Caco-2 (cell line): ENCODE measurements at regions not wholly inside any gene's neighbourhood (a gene's known extent, or its start where the extent isn't known, plus 50 kb on each side); places are given as distances from the start of the nearest gene placed in this dataset.

Experiments
- BruUV-seq: library from RNA; stranded (reverse); fragments of 400-500 nt; replicated peaks from 2 replicates; lab custom pipeline; 2021; lab: Mats Ljungman, UMichigan
- CTCF ChIA-PET: fragments of 300-600 bp; sonication (Branson Sonifier 250); formaldehyde crosslinking; loops from one replicate; lab custom pipeline; 2022; ENCODE audit warnings: antibody characterized with exemption; lab: Charles Lee
- POLR2A ChIA-PET: fragments of 300-600 bp; sonication (Branson Sonifier 250); formaldehyde crosslinking; loops from one replicate; lab custom pipeline; 2022; ENCODE audit warnings: antibody characterized with exemption; lab: Charles Lee
- DNase-seq, 2 experiments: peaks; one replicate each; pipeline versions ENCODE4 v3.0.0 to v3.0.0-alpha.2; 2020 to 2022
- H3K27me3 ChIP-seq: replicated peaks from 2 replicates; pipeline ENCODE4 v1.6.0; 2011; ENCODE audit warnings: low read length; ENCODE audit not compliant: control insufficient read depth, insufficient read depth
- H3K36me3 ChIP-seq: 2 replicates; pipeline ENCODE4 v1.5.1; 2011; ENCODE audit warnings: low read length; ENCODE audit not compliant: control insufficient read depth, insufficient read depth
- H3K4me1 ChIP-seq: fragments of 250-450 bp; sonication (Bioruptor Pico); 2 replicates; pipeline ENCODE4 v1.5.1; 2020; ENCODE audit warnings: mild to moderate bottlenecking
- H3K4me3 ChIP-seq: 2 replicates; pipeline ENCODE4 v1.5.1; 2011; ENCODE audit warnings: low read depth, mild to moderate bottlenecking, control low read depth, low read length
- H3K9me3 ChIP-seq: fragments of 250-450 bp; sonication (Bioruptor Pico); 2 replicates; pipeline ENCODE4 v1.5.1; 2020; ENCODE audit warnings: mild to moderate bottlenecking, moderate library complexity
- H3K27ac Mint-ChIP-seq: one replicate; pipeline ENCODE4 v1.8.0; 2022; ENCODE audit warnings: mixed read lengths; ENCODE audit not compliant: unreplicated experiment
- H3K27me3 Mint-ChIP-seq: one replicate; pipeline ENCODE4 v1.8.0; 2022; ENCODE audit warnings: mixed read lengths; ENCODE audit not compliant: insufficient read depth, unreplicated experiment
- H3K36me3 Mint-ChIP-seq: one replicate; pipeline ENCODE4 v1.8.0; 2022; ENCODE audit warnings: mild to moderate bottlenecking, mixed read lengths; ENCODE audit not compliant: insufficient read depth, unreplicated experiment
- H3K4me1 Mint-ChIP-seq: one replicate; pipeline ENCODE4 v1.8.0; 2022; ENCODE audit warnings: low read depth, mixed read lengths; ENCODE audit not compliant: unreplicated experiment
- H3K4me3 Mint-ChIP-seq: one replicate; pipeline ENCODE4 v1.8.0; 2022; ENCODE audit warnings: mild to moderate bottlenecking, moderate library complexity, mixed read lengths; ENCODE audit not compliant: unreplicated experiment
- H3K9me3 Mint-ChIP-seq: one replicate; pipeline ENCODE4 v1.8.0; 2022; ENCODE audit warnings: mixed read lengths; ENCODE audit not compliant: unreplicated experiment
- intact Hi-C: fragments of 100-400 bp; cut with micrococcal nuclease; formaldehyde crosslinking; loops from one replicate; pipeline ENCODE4 v1.10.0; 2022; ENCODE audit not compliant: unreplicated experiment
- TF ChIP-seq, protein P1 (sequence below), 2 experiments: fragments of 200-600 bp in 1 of 2; IDR thresholded peaks; 1 replicate in 1 of 2; 2 replicates in 1 of 2; pipeline versions ENCODE4 v1.5.1 to v1.8.0; 2011 to 2022; ENCODE audit warnings: antibody characterized with exemption in 1 of 2, control low read depth in 1 of 2, inconsistent platforms in 1 of 2, low read depth in 1 of 2, low read length in 1 of 2, mild to moderate bottlenecking in 1 of 2, moderate library complexity in 1 of 2; ENCODE audit not compliant: insufficient read depth in 1 of 2, severe bottlenecking in 1 of 2, unreplicated experiment in 1 of 2

DNA sequence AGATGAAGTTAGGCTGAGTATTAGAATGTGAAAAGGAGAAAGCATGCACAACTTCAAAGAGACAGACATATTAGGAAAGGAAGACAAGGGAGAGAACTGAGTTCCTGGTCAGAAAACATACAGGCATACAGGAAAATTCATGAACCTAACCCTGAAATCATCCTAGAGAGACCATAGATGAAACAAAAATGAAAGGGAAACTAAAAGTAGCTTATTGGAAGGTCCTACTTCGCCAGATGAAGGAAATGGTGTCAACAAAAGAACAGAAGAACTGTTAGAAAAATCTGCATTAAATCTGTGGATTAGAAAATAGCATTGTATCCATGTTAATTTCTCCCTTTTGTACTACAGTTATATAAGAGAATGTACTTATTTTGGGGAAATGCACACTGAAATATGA is 169.0 kb upstream of the UFM1 start:
- Mint-ChIP-seq H3K36me3 (peaks cover 6% of the 10 kb centered on the region), H3K9me3 (no peaks in the 10 kb centered on the region), H3K4me3 (no peak overlapping the region), H3K27ac (no peak overlapping the region), H3K27me3 (no peaks in the 10 kb centered on the region), H3K4me1 (no peaks in the 10 kb centered on the region)
- Histone ChIP-seq H3K9me3 (no peaks in the 10 kb centered on the region), H3K36me3 (no peaks in the 10 kb centered on the region), H3K27me3 (no peaks in the 10 kb centered on the region), H3K4me1 (no peaks in the 10 kb centered on the region), H3K4me3 (no peak overlapping the region)
- TF ChIP-seq, protein P1, sequence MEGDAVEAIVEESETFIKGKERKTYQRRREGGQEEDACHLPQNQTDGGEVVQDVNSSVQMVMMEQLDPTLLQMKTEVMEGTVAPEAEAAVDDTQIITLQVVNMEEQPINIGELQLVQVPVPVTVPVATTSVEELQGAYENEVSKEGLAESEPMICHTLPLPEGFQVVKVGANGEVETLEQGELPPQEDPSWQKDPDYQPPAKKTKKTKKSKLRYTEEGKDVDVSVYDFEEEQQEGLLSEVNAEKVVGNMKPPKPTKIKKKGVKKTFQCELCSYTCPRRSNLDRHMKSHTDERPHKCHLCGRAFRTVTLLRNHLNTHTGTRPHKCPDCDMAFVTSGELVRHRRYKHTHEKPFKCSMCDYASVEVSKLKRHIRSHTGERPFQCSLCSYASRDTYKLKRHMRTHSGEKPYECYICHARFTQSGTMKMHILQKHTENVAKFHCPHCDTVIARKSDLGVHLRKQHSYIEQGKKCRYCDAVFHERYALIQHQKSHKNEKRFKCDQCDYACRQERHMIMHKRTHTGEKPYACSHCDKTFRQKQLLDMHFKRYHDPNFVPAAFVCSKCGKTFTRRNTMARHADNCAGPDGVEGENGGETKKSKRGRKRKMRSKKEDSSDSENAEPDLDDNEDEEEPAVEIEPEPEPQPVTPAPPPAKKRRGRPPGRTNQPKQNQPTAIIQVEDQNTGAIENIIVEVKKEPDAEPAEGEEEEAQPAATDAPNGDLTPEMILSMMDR (IDR thresholded peaks at IDR 0.05; ENCODE audit: insufficient read depth in 1 of 2, low read depth in 1 of 2, low read length in 1 of 2, severe bottlenecking in 1 of 2, unreplicated experiment in 1 of 2), result no peak
- DNase-seq, result no peak
- ChIA-PET POLR2A (no interaction called here), CTCF (no interaction called here)
- intact Hi-C loops, result no loop called here
- BruUV-seq, result no TSS peak

DNA sequence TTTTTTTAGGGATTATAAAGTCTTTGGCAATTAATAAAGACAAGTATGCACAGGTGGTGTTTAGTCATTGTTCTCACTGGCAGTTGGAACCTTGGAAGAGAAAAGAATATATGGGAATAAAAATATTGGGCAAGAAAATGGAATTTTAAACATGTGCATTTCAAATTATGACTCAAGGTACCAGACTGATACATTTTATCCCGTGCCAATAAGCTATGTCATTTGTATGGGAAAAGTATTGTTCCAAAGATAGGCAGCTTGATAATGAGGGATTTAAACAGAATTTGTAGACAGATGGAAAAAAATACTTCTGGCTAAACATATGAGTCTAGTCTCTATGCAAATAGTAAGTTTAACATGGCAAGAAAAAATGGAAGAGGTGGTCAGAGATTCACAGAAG is 169.5 kb upstream of the UFM1 start:
- H3K9me3 ChIP-seq, result no peaks in the 10 kb centered on the region
- TF ChIP-seq, protein P1 (IDR thresholded peaks at IDR 0.05; ENCODE audit: insufficient read depth in 1 of 2, low read depth in 1 of 2, low read length in 1 of 2, severe bottlenecking in 1 of 2, unreplicated experiment in 1 of 2), result no peak
- H3K4me3 Mint-ChIP-seq, result no peak overlapping the region
- peaks cover 6% of the 10 kb centered on the region for H3K36me3 Mint-ChIP-seq
- H3K4me1 ChIP-seq, result no peaks in the 10 kb centered on the region
- no peak overlapping the region for H3K4me3 ChIP-seq
- ChIA-PET POLR2A (no interaction called here), CTCF (no interaction called here)
- no peaks in the 10 kb centered on the region for H3K36me3 ChIP-seq
- no peak overlapping the region for H3K27ac Mint-ChIP-seq
- H3K27me3 ChIP-seq, result no peaks in the 10 kb centered on the region
- no TSS peak for BruUV-seq
- DNase-seq, result no peak
- intact Hi-C loops, result no loop called here
- H3K27me3 Mint-ChIP-seq, result no peaks in the 10 kb centered on the region
- H3K4me1 Mint-ChIP-seq, result no peaks in the 10 kb centered on the region
- H3K9me3 Mint-ChIP-seq, result no peaks in the 10 kb centered on the region

DNA sequence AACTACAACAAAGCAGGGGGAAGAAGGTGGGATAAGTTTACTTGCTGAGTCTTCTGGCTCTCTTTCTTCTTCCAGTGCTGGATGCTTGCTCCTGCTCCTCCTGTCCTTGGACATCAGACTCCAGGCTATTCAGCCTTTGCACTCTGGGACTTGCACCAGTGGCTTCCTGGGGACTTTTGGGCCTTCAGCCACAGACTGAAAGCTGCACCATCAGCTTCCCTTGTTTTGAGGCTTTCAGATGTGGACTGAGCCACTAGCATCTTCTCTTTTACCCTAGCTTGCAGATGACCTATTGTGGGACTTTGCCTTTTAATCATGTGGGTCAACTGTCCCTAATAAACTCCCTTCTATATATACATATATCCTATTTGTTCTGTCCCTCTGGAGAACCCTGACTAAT is 173.0 kb upstream of the UFM1 start:
- H3K36me3 Mint-ChIP-seq, result no peaks in the 10 kb centered on the region

More for the DNA sequence above, 173.0 kb upstream of the UFM1 start:
- H3K27ac Mint-ChIP-seq, result no peak overlapping the region
- POLR2A ChIA-PET, result no interaction called here
- H3K9me3 ChIP-seq, result no peaks in the 10 kb centered on the region
- DNase-seq, result no peak
- no TSS peak for BruUV-seq
- no peaks in the 10 kb centered on the region for H3K4me1 Mint-ChIP-seq
- H3K36me3 ChIP-seq, result no peaks in the 10 kb centered on the region
- no peak overlapping the region for H3K4me3 Mint-ChIP-seq
- TF ChIP-seq, protein P1 (IDR thresholded peaks at IDR 0.05; ENCODE audit: insufficient read depth in 1 of 2, low read depth in 1 of 2, low read length in 1 of 2, severe bottlenecking in 1 of 2, unreplicated experiment in 1 of 2), result no peak
- no peaks in the 10 kb centered on the region for H3K9me3 Mint-ChIP-seq
- no peaks in the 10 kb centered on the region for H3K4me1 ChIP-seq
- no peaks in the 10 kb centered on the region for H3K27me3 Mint-ChIP-seq
- no peaks in the 10 kb centered on the region for H3K27me3 ChIP-seq
- no peak overlapping the region for H3K4me3 ChIP-seq
- intact Hi-C loops, result no loop called here
- CTCF ChIA-PET, result no interaction called here
